A549 (cell line): ENCODE measurements at regions not wholly inside any gene's neighbourhood (a gene's known extent, or its start where the extent isn't known, plus 50 kb on each side); places are given as distances from the start of the nearest gene placed in this dataset.

Experiments used
- CEBPB ChIP-seq, 2 experiments: fragments of >200 bp in 1 of 2; sonication (Bioruptor Twin) in 1 of 2; formaldehyde crosslinking in 1 of 2; IDR thresholded peaks; 2 replicates each; pipeline ENCODE4 v1.6.1; 2012 to 2016
- SREBF2 ChIP-seq: fragments of 450-650 bp; IDR thresholded peaks from 2 replicates; pipeline ENCODE4 v1.6.1; 2014; ENCODE audit warnings: mild to moderate bottlenecking, moderate library complexity
- TF ChIP-seq, protein P1 (sequence below): fragments of >200 bp; sonication (Bioruptor Twin); formaldehyde crosslinking; IDR thresholded peaks from 3 replicates; pipeline ENCODE4 v1.5.1; 2016

DNA sequence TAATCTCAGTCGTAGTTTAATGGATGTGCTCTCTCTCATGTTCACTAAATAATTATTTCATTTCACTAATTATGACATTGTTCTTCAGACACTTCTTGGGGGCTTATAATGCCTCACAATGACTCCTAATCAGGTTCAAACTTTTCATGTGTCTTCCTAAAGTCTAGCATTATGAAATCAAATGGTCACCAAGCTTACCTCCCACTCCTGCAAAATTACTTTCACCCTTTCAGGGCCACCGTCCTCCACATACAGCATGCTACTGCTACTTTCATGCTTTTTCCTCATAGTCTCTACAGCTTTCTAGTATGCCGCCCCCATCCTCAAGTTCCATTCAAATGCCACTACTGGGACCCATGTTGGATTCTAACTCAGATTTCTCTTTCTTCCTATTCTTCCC lies 59.8 kb upstream of the C1orf53 start:
- TF ChIP-seq, protein P1, sequence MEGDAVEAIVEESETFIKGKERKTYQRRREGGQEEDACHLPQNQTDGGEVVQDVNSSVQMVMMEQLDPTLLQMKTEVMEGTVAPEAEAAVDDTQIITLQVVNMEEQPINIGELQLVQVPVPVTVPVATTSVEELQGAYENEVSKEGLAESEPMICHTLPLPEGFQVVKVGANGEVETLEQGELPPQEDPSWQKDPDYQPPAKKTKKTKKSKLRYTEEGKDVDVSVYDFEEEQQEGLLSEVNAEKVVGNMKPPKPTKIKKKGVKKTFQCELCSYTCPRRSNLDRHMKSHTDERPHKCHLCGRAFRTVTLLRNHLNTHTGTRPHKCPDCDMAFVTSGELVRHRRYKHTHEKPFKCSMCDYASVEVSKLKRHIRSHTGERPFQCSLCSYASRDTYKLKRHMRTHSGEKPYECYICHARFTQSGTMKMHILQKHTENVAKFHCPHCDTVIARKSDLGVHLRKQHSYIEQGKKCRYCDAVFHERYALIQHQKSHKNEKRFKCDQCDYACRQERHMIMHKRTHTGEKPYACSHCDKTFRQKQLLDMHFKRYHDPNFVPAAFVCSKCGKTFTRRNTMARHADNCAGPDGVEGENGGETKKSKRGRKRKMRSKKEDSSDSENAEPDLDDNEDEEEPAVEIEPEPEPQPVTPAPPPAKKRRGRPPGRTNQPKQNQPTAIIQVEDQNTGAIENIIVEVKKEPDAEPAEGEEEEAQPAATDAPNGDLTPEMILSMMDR = no peak
- TF ChIP-seq SREBF2 = no peak
- no peak for TF ChIP-seq CEBPB (IDR thresholded peaks at IDR 0.05)
